ENCODE measurements at regions not wholly inside any gene's neighbourhood (a gene's known extent, or its start where the extent isn't known, plus 50 kb on each side); places are given as distances from the start of the nearest gene placed in this dataset.
A peak's percentile ranks its signal among the peaks of the same experiment; 100 is the strongest.
"Not testable (repeated sequence)": the region's sequence is repeated elsewhere in the genome, so short reads cannot be mapped to it uniquely, and the experiment has no call there.

- not testable (repeated sequence) for DNase-seq
Measured at GRCh38 chr10:46204482-46205102, 82.2 kb upstream of the ANTXRL start.

- DNase-seq, result not testable (repeated sequence)
Measured at GRCh38 chr10:46210427-46210826, 76.4 kb upstream of the ANTXRL start.

- no peak for DNase-seq
Measured at GRCh38 chr10:46215426-46215825, 71.4 kb upstream of the ANTXRL start.

- DNase-seq, result no peak
Measured at GRCh38 chr10:46216003-46216634, 70.7 kb upstream of the ANTXRL start.

GRCh38 chr10:46216836-46217751 is 69.7 kb upstream of the ANTXRL start:
- DNase-seq, result no peak

- DNase-seq, result no peak
Measured at GRCh38 chr10:46217752-46218453, 68.9 kb upstream of the ANTXRL start.

- no peak for DNase-seq
Measured at GRCh38 chr10:46218921-46219320, 67.9 kb upstream of the ANTXRL start.

- not testable (repeated sequence) for DNase-seq
Measured at GRCh38 chr10:46219431-46219990, 67.3 kb upstream of the ANTXRL start.

GRCh38 chr10:46220187-46220586 is 66.6 kb upstream of the ANTXRL start:
- no peak for DNase-seq

GRCh38 chr10:46220872-46221538 is 65.8 kb upstream of the ANTXRL start:
- DNase-seq, result no peak

- no peak for DNase-seq
Measured at GRCh38 chr10:46222364-46222935, 64.3 kb upstream of the ANTXRL start.

GRCh38 chr10:46223064-46223480 is 63.7 kb upstream of the ANTXRL start:
- no peak for DNase-seq

- DNase-seq, result no peak
Measured at GRCh38 chr10:46223626-46224413, 63.0 kb upstream of the ANTXRL start.

GRCh38 chr10:46224414-46224682 is 62.4 kb upstream of the ANTXRL start:
- no peak for DNase-seq

- DNase-seq, result no peak
Measured at GRCh38 chr10:46225597-46225996, 61.2 kb upstream of the ANTXRL start.

GRCh38 chr10:46226232-46226631 is 60.6 kb upstream of the ANTXRL start:
- no peak for DNase-seq

- DNase-seq, result no peak
Measured at GRCh38 chr10:46226900-46227558, 59.8 kb upstream of the ANTXRL start.

- DNase-seq, result no peak
Measured at GRCh38 chr10:46227571-46227935, 59.2 kb upstream of the ANTXRL start.

- no peak for DNase-seq
Measured at GRCh38 chr10:46227936-46228562, 58.7 kb upstream of the ANTXRL start.

- peak; percentile 38 to 73 for DNase-seq
Measured at GRCh38 chr10:46228563-46229071, 58.2 kb upstream of the ANTXRL start.
